DMS153 (cell line): ENCODE measurements at regions not wholly inside any gene's neighbourhood (a gene's known extent, or its start where the extent isn't known, plus 50 kb on each side); places are given as distances from the start of the nearest gene placed in this dataset.

Experiments used
- DNase-seq: peaks from one replicate; lab custom pipeline; 2025; lab: John Stamatoyannopoulos, UW

GRCh38 chr9:28332648-28333047, 759.4 kb upstream of the C9orf72 start:
- DNase-seq: no peak

- no peak for DNase-seq
These were observed 768.6 kb upstream of the C9orf72 start for GRCh38 chr9:28341913-28342312.

GRCh38 chr9:28342815-28343338, 769.6 kb upstream of the C9orf72 start:
- DNase-seq: no peak

GRCh38 chr9:28363151-28363562, 789.9 kb upstream of the C9orf72 start:
- no peak for DNase-seq

- no peak for DNase-seq
These were observed 791.8 kb upstream of the C9orf72 start for GRCh38 chr9:28365020-28365640.

- no peak for DNase-seq
These were observed 792.4 kb upstream of the C9orf72 start for GRCh38 chr9:28365728-28366127.

- DNase-seq: no peak
These were observed 805.0 kb upstream of the C9orf72 start for GRCh38 chr9:28378231-28378630.

GRCh38 chr9:28379082-28379481, 805.8 kb upstream of the C9orf72 start:
- no peak for DNase-seq

GRCh38 chr9:28389411-28389810, 816.1 kb upstream of the C9orf72 start:
- no peak for DNase-seq

GRCh38 chr9:28394774-28395173, 821.5 kb upstream of the C9orf72 start:
- no peak for DNase-seq

GRCh38 chr9:28396058-28396457, 822.8 kb upstream of the C9orf72 start:
- no peak for DNase-seq

- DNase-seq: no peak
These were observed 834.1 kb upstream of the C9orf72 start for GRCh38 chr9:28407351-28407750.

GRCh38 chr9:28409919-28410318, 836.6 kb upstream of the C9orf72 start:
- no peak for DNase-seq

GRCh38 chr9:28410411-28410810, 837.1 kb upstream of the C9orf72 start:
- no peak for DNase-seq

GRCh38 chr9:28413471-28413870, 840.2 kb upstream of the C9orf72 start:
- no peak for DNase-seq

- no peak for DNase-seq
These were observed 850.0 kb upstream of the C9orf72 start for GRCh38 chr9:28423255-28423654.

- no peak for DNase-seq
These were observed 862.2 kb upstream of the C9orf72 start for GRCh38 chr9:28435456-28435855.

- no peak for DNase-seq
These were observed 866.4 kb upstream of the C9orf72 start for GRCh38 chr9:28439688-28440087.

GRCh38 chr9:28443461-28443860, 870.2 kb upstream of the C9orf72 start:
- DNase-seq: no peak

GRCh38 chr9:28444637-28445036, 871.4 kb upstream of the C9orf72 start:
- DNase-seq: no peak

- no peak for DNase-seq
These were observed 871.9 kb upstream of the C9orf72 start for GRCh38 chr9:28445211-28445610.

GRCh38 chr9:28453918-28454317, 880.6 kb upstream of the C9orf72 start:
- no peak for DNase-seq

- DNase-seq: no peak
These were observed 883.6 kb upstream of the C9orf72 start for GRCh38 chr9:28456861-28457260.

- DNase-seq: no peak
These were observed 891.4 kb upstream of the C9orf72 start for GRCh38 chr9:28464481-28465216.
